ENCODE measurements at regions not wholly inside any gene's neighbourhood (a gene's known extent, or its start where the extent isn't known, plus 50 kb on each side); places are given as distances from the start of the nearest gene placed in this dataset.
"Not testable (repeated sequence)": the region's sequence is repeated elsewhere in the genome, so short reads cannot be mapped to it uniquely, and the experiment has no call there.

GRCh38 chr9:138209071-138209644, 331.6 kb downstream of the CACNA1B start:
- not testable (repeated sequence) for H3K9me3 Mint-ChIP-seq, H3K27me3 Mint-ChIP-seq, H3K4me3 Mint-ChIP-seq, H3K36me3 Mint-ChIP-seq, H3K4me1 Mint-ChIP-seq, H3K27ac Mint-ChIP-seq, ATAC-seq

- ATAC-seq, H3K36me3 Mint-ChIP-seq, H3K9me3 Mint-ChIP-seq, H3K4me3 Mint-ChIP-seq, H3K27ac Mint-ChIP-seq, H3K27me3 Mint-ChIP-seq, H3K4me1 Mint-ChIP-seq: not testable (repeated sequence)
Observed at GRCh38 chr9:138210388-138210986, 332.9 kb downstream of the CACNA1B start.

GRCh38 chr9:138211070-138211469, 333.5 kb downstream of the CACNA1B start:
- not testable (repeated sequence) for H3K27me3 Mint-ChIP-seq, H3K36me3 Mint-ChIP-seq, H3K27ac Mint-ChIP-seq, H3K4me1 Mint-ChIP-seq, H3K4me3 Mint-ChIP-seq, ATAC-seq, H3K9me3 Mint-ChIP-seq

GRCh38 chr9:138211544-138212219, 334.1 kb downstream of the CACNA1B start:
- not testable (repeated sequence) for H3K27ac Mint-ChIP-seq, H3K4me1 Mint-ChIP-seq, H3K27me3 Mint-ChIP-seq, H3K9me3 Mint-ChIP-seq, H3K36me3 Mint-ChIP-seq, ATAC-seq, H3K4me3 Mint-ChIP-seq

GRCh38 chr9:138212811-138213210, 335.2 kb downstream of the CACNA1B start:
- H3K9me3 Mint-ChIP-seq, H3K36me3 Mint-ChIP-seq, H3K4me1 Mint-ChIP-seq, H3K4me3 Mint-ChIP-seq, H3K27me3 Mint-ChIP-seq, H3K27ac Mint-ChIP-seq: not testable (repeated sequence)
- ATAC-seq: peak; percentile 15

- not testable (repeated sequence) for ATAC-seq, H3K27me3 Mint-ChIP-seq, H3K4me3 Mint-ChIP-seq, H3K27ac Mint-ChIP-seq, H3K36me3 Mint-ChIP-seq, H3K4me1 Mint-ChIP-seq, H3K9me3 Mint-ChIP-seq
Observed at GRCh38 chr9:138213748-138214147, 336.2 kb downstream of the CACNA1B start.

- not testable (repeated sequence) for H3K27me3 Mint-ChIP-seq
Observed at GRCh38 chr9:138214548-138214947, 337.0 kb downstream of the CACNA1B start.

GRCh38 chr9:138215588-138215987, 338.0 kb downstream of the CACNA1B start:
- H3K9me3 Mint-ChIP-seq, H3K4me1 Mint-ChIP-seq, H3K27ac Mint-ChIP-seq, H3K36me3 Mint-ChIP-seq, ATAC-seq, H3K4me3 Mint-ChIP-seq, H3K27me3 Mint-ChIP-seq: not testable (repeated sequence)

More at GRCh38 chr9:138214548-138214947, 337.0 kb downstream of the CACNA1B start:
- not testable (repeated sequence) for H3K4me1 Mint-ChIP-seq, H3K27ac Mint-ChIP-seq, H3K9me3 Mint-ChIP-seq, H3K36me3 Mint-ChIP-seq, ATAC-seq, H3K4me3 Mint-ChIP-seq

- not testable (repeated sequence) for H3K27ac Mint-ChIP-seq, H3K4me1 Mint-ChIP-seq, ATAC-seq, H3K4me3 Mint-ChIP-seq, H3K27me3 Mint-ChIP-seq, H3K9me3 Mint-ChIP-seq, H3K36me3 Mint-ChIP-seq
Observed at GRCh38 chr9:138216817-138217216, 339.2 kb downstream of the CACNA1B start.

GRCh38 chr9:138217284-138217850, 339.8 kb downstream of the CACNA1B start:
- H3K9me3 Mint-ChIP-seq, H3K4me3 Mint-ChIP-seq, ATAC-seq, H3K27me3 Mint-ChIP-seq, H3K27ac Mint-ChIP-seq, H3K36me3 Mint-ChIP-seq, H3K4me1 Mint-ChIP-seq: not testable (repeated sequence)

- H3K9me3 Mint-ChIP-seq, H3K27me3 Mint-ChIP-seq, H3K4me1 Mint-ChIP-seq, H3K4me3 Mint-ChIP-seq, H3K27ac Mint-ChIP-seq, ATAC-seq, H3K36me3 Mint-ChIP-seq: not testable (repeated sequence)
Observed at GRCh38 chr9:138219249-138219648, 341.7 kb downstream of the CACNA1B start.

GRCh38 chr9:138221446-138222054, 344.0 kb downstream of the CACNA1B start:
- ATAC-seq, H3K4me3 Mint-ChIP-seq, H3K27ac Mint-ChIP-seq, H3K36me3 Mint-ChIP-seq, H3K9me3 Mint-ChIP-seq, H3K4me1 Mint-ChIP-seq, H3K27me3 Mint-ChIP-seq: not testable (repeated sequence)

GRCh38 chr9:138237099-138237498, 359.5 kb downstream of the CACNA1B start:
- H3K4me1 Mint-ChIP-seq, H3K4me3 Mint-ChIP-seq, H3K27me3 Mint-ChIP-seq, H3K27ac Mint-ChIP-seq, H3K9me3 Mint-ChIP-seq, ATAC-seq, H3K36me3 Mint-ChIP-seq: not testable (repeated sequence)

- H3K4me1 Mint-ChIP-seq, H3K27ac Mint-ChIP-seq, ATAC-seq, H3K36me3 Mint-ChIP-seq, H3K27me3 Mint-ChIP-seq, H3K4me3 Mint-ChIP-seq, H3K9me3 Mint-ChIP-seq: not testable (repeated sequence)
Observed at GRCh38 chr9:138282903-138283302, 405.3 kb downstream of the CACNA1B start.

All from stimulated activated memory B cell treated with anti-CD40 and anti-IgM and Interleukin-4, amounts not matched to agents 10 μg/mL and 1 μg/mL and 100 μg/mL, for 72 hours (primary cell).